ENCODE measurements at regions not wholly inside any gene's neighbourhood (a gene's known extent, or its start where the extent isn't known, plus 50 kb on each side); places are given as distances from the start of the nearest gene placed in this dataset.

DNA sequence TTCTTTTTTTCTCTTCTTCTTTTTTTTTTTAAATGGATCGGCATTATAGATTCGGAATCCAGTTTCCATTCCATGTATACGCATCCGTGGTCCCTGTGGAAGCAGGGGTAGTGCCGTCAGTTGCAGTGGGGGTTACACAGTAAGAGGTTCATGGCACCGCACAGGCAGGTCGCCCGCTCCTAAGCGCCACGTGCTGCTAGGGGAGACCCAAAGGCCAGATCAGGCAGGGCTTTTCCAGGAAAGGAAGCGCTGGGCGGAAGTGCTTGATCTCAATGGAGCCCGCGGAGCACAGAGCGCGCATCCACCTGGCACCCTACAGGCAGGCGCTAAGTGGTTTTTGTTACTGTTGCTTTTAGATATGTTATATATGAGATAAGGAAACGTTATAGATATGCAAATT lies 174.8 kb upstream of the OR13F1 start:
- DNase-seq (ENCODE audit: low read depth), result no peak
- H3K4me3 ChIP-seq (ENCODE audit: low read depth, low read length), result no peak overlapping the region
- TF ChIP-seq, protein P1, sequence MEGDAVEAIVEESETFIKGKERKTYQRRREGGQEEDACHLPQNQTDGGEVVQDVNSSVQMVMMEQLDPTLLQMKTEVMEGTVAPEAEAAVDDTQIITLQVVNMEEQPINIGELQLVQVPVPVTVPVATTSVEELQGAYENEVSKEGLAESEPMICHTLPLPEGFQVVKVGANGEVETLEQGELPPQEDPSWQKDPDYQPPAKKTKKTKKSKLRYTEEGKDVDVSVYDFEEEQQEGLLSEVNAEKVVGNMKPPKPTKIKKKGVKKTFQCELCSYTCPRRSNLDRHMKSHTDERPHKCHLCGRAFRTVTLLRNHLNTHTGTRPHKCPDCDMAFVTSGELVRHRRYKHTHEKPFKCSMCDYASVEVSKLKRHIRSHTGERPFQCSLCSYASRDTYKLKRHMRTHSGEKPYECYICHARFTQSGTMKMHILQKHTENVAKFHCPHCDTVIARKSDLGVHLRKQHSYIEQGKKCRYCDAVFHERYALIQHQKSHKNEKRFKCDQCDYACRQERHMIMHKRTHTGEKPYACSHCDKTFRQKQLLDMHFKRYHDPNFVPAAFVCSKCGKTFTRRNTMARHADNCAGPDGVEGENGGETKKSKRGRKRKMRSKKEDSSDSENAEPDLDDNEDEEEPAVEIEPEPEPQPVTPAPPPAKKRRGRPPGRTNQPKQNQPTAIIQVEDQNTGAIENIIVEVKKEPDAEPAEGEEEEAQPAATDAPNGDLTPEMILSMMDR (IDR thresholded peaks at IDR 0.05; ENCODE audit: control insufficient read depth, extremely low read depth, insufficient read depth), result no peak

DNA sequence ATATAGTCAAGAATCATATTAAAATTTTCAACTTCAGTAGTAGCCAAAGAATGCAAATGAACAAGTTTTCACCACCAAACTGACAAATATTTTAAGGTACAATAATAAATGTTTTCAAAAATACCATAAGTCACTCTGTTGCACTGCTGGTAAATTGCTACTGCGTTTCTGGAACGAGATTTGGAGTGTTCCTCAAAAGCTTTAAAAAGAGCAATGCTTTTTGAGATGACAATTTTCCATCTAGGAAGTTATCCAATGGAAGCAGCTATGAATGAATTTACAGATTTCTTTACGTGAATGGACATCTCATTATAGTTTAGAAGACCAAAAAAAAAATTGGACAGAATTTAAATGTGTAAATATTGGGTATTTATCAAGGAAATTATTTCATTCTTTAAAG lies 173.2 kb upstream of the OR13F1 start:
- H3K4me3 ChIP-seq (ENCODE audit: low read depth, low read length), result no peak overlapping the region
- no peak for DNase-seq (ENCODE audit: low read depth)
- TF ChIP-seq, protein P1 (IDR thresholded peaks at IDR 0.05; ENCODE audit: control insufficient read depth, extremely low read depth, insufficient read depth), result no peak

DNA sequence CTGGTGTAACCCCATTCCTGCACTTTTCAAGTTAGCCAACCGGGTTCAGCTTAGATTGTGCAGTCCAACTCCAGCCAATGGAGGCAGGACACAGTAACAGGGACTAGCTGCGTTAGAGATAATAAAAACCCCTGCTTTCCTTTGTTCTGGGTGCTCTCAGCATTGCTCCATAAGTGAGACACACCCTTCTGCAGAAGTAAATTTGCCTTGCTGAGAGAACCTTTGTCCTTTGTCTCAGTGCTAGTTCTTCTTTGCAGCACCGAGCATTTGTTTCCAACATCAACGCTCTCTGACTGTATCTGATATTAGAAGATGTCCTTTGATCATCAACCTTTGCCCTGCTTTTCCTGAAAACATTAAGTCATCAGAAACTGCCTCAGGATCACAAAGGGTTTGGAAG lies 169.5 kb upstream of the OR13F1 start:
- TF ChIP-seq, protein P1 (IDR thresholded peaks at IDR 0.05; ENCODE audit: control insufficient read depth, extremely low read depth, insufficient read depth), result no peak
- no peak overlapping the region for H3K4me3 ChIP-seq (ENCODE audit: low read depth, low read length)
- no peak for DNase-seq (ENCODE audit: low read depth)

GRCh38 chr9:104339692-104340091 lies 164.4 kb upstream of the OR13F1 start:
- TF ChIP-seq, protein P1 (IDR thresholded peaks at IDR 0.05; ENCODE audit: control insufficient read depth, extremely low read depth, insufficient read depth), result no peak
- DNase-seq (ENCODE audit: low read depth), result no peak
- H3K4me3 ChIP-seq (ENCODE audit: low read depth, low read length), result no peak overlapping the region

GRCh38 chr9:104342552-104342951 lies 161.5 kb upstream of the OR13F1 start:
- no peak overlapping the region for H3K4me3 ChIP-seq (ENCODE audit: low read depth, low read length)
- no peak for DNase-seq (ENCODE audit: low read depth)
- TF ChIP-seq, protein P1 (IDR thresholded peaks at IDR 0.05; ENCODE audit: control insufficient read depth, extremely low read depth, insufficient read depth), result no peak

DNA sequence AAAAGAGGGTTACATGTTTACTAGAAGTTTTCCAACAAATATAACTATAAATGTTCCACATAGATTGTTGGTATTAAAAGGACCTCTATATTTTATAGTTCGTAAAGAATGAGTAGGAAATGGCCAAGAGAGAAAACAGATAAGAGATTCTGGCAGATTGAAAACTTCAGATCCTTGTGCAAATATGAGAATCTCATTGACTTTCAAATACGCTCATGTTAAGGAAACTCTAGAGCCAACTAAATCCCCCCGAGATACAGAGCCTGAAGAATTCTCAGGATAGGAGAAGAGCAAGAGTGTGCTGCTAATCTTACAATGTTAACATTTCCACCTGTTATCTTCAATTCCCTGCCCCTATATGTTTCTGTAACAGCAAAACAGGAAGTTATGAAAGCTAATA lies 159.0 kb upstream of the OR13F1 start:
- no peak overlapping the region for H3K4me3 ChIP-seq (ENCODE audit: low read depth, low read length)
- TF ChIP-seq, protein P1 (IDR thresholded peaks at IDR 0.05; ENCODE audit: control insufficient read depth, extremely low read depth, insufficient read depth), result no peak

GRCh38 chr9:104350541-104350940 lies 153.5 kb upstream of the OR13F1 start:
- DNase-seq (ENCODE audit: low read depth), result no peak
- TF ChIP-seq, protein P1 (IDR thresholded peaks at IDR 0.05; ENCODE audit: control insufficient read depth, extremely low read depth, insufficient read depth), result no peak
- no peak overlapping the region for H3K4me3 ChIP-seq (ENCODE audit: low read depth, low read length)

More for the DNA sequence above, 159.0 kb upstream of the OR13F1 start:
- no peak for DNase-seq (ENCODE audit: low read depth)

Measured in LNCaP clone FGC (cell line).